Glutamatergic neuron (in vitro differentiated cells): ENCODE measurements at regions not wholly inside any gene's neighbourhood (a gene's known extent, or its start where the extent isn't known, plus 50 kb on each side); places are given as distances from the start of the nearest gene placed in this dataset.

Source experiments
- DNase-seq: peaks from one replicate; pipeline ENCODE4 v3.0.0; 2022
- H3K27ac Mint-ChIP-seq: one replicate; pipeline ENCODE4 v1.8.0; 2020; ENCODE audit warnings: mild to moderate bottlenecking, mixed read lengths, inconsistent platforms; ENCODE audit not compliant: unreplicated experiment
- H3K27me3 Mint-ChIP-seq: one replicate; pipeline ENCODE4 v1.8.0; 2020; ENCODE audit warnings: mild to moderate bottlenecking, moderate library complexity, mixed read lengths, inconsistent platforms; ENCODE audit not compliant: unreplicated experiment
- H3K36me3 Mint-ChIP-seq: one replicate; pipeline ENCODE4 v1.8.0; 2020; ENCODE audit warnings: mild to moderate bottlenecking, mixed read lengths, inconsistent platforms; ENCODE audit not compliant: unreplicated experiment
- H3K4me1 Mint-ChIP-seq: one replicate; pipeline ENCODE4 v1.8.0; 2020; ENCODE audit warnings: mild to moderate bottlenecking, low read depth, mixed read lengths, inconsistent platforms; ENCODE audit not compliant: unreplicated experiment
- H3K4me3 Mint-ChIP-seq: one replicate; pipeline ENCODE4 v1.8.0; 2020; ENCODE audit warnings: mild to moderate bottlenecking, mixed read lengths, inconsistent platforms; ENCODE audit not compliant: unreplicated experiment
- H3K9me3 Mint-ChIP-seq: one replicate; pipeline ENCODE4 v1.8.0; 2020; ENCODE audit warnings: mild to moderate bottlenecking, moderate library complexity, mixed read lengths, inconsistent platforms; ENCODE audit not compliant: unreplicated experiment
- CTCF ChIP-seq: fragments of 200-600 bp; sonication (generic); IDR thresholded peaks from one replicate; pipeline ENCODE4 v1.5.0; 2021; ENCODE audit not compliant: partially characterized antibody, unreplicated experiment

- DNase-seq, result no peak
- Mint-ChIP-seq H3K36me3 (no peaks in the 10 kb centered on the region), H3K4me1 (no peaks in the 10 kb centered on the region), H3K27ac (no peak overlapping the region), H3K4me3 (peak overlapping the region; percentile 74), H3K27me3 (peaks cover 2% of the 10 kb centered on the region), H3K9me3 (no peaks in the 10 kb centered on the region)
- no peak for TF ChIP-seq CTCF
Measured at GRCh38 chr16:63617990-63618763, 1503.7 kb downstream of the CDH11 start.

- H3K27me3 Mint-ChIP-seq, result peaks cover 2% of the 10 kb centered on the region
- no peaks in the 10 kb centered on the region for H3K36me3 Mint-ChIP-seq
- H3K9me3 Mint-ChIP-seq, result no peaks in the 10 kb centered on the region
- H3K27ac Mint-ChIP-seq, result no peak overlapping the region
- peak overlapping the region; percentile 74 for H3K4me3 Mint-ChIP-seq
- DNase-seq, result peak; percentile 37
- no peaks in the 10 kb centered on the region for H3K4me1 Mint-ChIP-seq
- no peak for TF ChIP-seq CTCF
Measured at GRCh38 chr16:63617047-63617989, 1504.5 kb downstream of the CDH11 start.

GRCh38 chr16:63614429-63614828, 1507.4 kb downstream of the CDH11 start:
- peaks cover 2% of the 10 kb centered on the region for H3K27me3 Mint-ChIP-seq
- no peak for TF ChIP-seq CTCF
- no peaks in the 10 kb centered on the region for H3K4me1 Mint-ChIP-seq
- H3K4me3 Mint-ChIP-seq, result no peak overlapping the region
- no peaks in the 10 kb centered on the region for H3K36me3 Mint-ChIP-seq
- no peak for DNase-seq
- H3K9me3 Mint-ChIP-seq, result no peaks in the 10 kb centered on the region
- no peak overlapping the region for H3K27ac Mint-ChIP-seq

- no peak overlapping the region for H3K27ac Mint-ChIP-seq
- no peak overlapping the region for H3K4me3 Mint-ChIP-seq
- peaks cover 2% of the 10 kb centered on the region for H3K27me3 Mint-ChIP-seq
- H3K9me3 Mint-ChIP-seq, result no peaks in the 10 kb centered on the region
- no peak for TF ChIP-seq CTCF
- H3K4me1 Mint-ChIP-seq, result no peaks in the 10 kb centered on the region
- no peak for DNase-seq
- no peaks in the 10 kb centered on the region for H3K36me3 Mint-ChIP-seq
Measured at GRCh38 chr16:63613701-63614100, 1508.2 kb downstream of the CDH11 start.
